ENCODE measurements at regions not wholly inside any gene's neighbourhood (a gene's known extent, or its start where the extent isn't known, plus 50 kb on each side); places are given as distances from the start of the nearest gene placed in this dataset.

DNA sequence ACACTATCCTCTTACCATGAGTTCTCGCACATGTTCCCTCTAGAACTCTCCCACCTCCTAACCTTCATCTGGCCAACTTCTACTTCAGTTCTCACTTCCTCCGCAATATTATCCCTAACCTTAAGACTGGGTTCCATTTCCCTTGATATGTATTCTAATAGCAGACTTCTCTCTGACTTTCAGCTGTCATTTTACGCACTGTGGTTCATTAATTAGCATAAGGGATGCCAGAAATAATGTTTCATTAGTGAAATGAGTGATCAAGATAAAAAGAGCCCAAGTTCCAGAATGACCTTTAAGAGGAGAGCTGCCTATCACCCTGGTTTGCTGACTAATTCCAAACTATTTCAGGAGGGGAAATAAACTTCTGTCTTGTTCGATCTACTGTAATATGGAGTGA, 108.6 kb upstream of the CCDC150 start:
- DNase-seq (ENCODE audit: low read depth), result no peak

DNA sequence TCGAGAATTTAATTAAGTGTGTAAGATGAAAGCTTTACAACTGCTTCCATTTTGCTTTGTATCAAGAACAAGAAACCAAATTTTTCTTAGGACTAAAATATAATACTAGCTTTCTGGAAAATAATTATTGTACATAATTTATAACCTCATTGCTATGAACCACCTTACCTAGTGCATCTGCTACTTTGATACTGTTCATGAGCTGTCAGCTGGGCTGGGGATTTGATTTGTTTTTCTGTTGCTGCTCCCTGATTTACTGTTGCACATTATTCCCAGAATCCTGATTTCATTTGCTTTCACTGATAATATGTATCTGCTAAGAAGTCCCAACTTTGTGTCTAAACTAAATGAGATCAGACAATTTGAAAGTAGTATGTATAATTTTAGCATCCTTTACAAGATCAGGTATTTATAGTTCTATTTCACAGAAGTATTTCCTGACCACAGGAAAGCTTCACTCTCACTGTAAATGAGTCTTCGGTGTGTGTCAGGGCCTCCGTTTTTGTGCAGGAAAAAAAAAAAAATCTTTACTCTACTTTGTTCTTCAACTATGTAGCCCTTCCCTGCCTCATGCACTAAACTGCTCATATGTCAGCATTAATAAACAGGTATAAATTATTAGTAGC, 105.6 kb upstream of the CCDC150 start:
- no peak for DNase-seq (ENCODE audit: low read depth)

DNA sequence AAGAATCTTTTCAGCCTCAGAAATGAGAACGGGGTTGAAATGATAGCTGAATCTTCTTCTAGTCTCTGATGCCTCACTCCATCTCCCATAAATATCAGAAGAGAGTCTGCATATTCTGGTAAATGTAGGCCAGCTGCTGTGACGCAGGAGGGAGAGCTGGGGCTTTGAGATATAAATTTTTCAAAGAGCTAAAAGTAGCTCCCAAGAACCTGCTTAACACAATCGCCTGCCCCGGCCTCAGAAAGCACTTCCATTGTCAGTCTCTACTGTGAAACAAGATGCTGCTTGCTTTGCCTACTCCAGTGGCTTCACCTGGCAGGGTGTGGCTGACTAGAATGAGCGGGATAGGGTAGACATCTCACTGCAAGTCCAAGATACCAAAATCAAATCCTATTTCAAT, 105.0 kb upstream of the CCDC150 start:
- DNase-seq (ENCODE audit: low read depth), result no peak

DNA sequence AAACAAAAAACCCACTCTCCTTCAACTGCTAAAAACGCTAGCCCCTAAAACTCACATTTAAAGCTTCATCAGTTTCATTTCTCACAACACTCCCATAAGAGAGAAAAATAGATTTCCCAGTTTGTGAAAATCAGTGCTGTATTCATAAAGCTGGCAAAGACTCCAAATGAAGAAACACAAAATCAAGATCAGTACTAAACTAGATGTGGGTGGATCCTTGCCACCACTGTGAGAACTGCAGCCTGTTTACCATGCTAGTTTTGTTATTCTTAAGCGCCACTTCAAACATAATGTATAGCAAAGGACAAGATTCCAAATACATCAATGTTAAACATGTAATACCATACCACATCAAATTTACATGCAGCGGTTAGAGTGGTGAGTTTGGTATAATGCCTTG, 104.5 kb upstream of the CCDC150 start:
- no peak for DNase-seq (ENCODE audit: low read depth)

DNA sequence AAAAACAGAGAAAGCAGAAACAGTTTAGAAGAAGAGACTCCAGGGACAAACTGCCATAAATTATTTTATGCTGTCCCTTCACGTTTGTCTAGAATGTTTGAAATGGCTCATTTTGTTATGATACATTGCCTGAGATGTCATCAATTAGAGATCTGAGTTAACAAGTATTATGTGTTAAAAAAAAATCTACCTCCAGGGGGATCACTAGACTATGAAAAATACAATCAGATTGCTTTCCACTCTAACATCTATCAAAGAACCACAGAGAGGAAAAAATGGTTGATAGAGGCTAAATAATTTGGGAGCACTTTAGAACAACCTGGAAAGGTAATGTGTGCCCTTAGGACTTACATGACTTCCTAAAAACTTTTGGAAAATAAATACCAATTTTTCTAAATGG, 103.8 kb upstream of the CCDC150 start:
- no peak for DNase-seq (ENCODE audit: low read depth)

DNA sequence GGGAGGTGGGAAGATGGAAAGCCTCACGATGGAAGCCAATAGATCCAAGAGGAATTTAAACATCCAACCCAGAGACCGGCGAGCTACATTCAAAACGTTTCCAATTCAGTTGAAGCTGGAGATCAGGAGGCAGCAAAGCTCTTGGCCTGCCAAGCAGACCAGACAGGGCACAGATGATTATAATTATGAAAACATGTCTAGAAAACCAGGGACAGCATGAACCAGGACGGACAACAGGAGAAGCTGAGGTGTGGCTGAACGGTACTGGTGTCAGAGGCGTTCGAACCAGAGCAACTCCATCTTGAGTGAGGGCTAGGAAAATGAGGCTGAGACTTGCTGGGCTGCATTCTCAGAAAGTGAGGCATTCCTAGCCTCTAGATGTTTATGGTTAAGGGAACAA, 102.2 kb upstream of the CCDC150 start:
- DNase-seq (ENCODE audit: low read depth), result no peak

DNA sequence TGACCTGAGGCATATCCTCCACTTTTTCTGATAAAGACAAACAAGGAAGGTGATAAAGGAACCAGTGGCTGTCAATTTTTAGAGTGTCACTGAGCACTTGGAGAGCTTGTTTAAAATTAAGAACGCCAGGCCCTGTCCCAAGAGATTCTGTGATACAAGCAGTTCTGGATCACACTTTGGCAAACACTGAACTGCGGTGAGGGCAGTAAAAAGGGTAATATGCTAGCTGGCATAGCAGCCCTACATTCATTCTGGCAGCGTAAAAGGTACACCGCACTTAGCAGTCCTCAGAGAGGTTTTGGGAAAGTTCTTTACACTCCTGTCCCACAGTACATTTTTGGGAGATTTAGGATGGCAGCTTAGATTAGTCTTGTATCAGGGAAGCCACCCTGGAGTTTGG, 101.3 kb upstream of the CCDC150 start:
- no peak for DNase-seq (ENCODE audit: low read depth)

DNA sequence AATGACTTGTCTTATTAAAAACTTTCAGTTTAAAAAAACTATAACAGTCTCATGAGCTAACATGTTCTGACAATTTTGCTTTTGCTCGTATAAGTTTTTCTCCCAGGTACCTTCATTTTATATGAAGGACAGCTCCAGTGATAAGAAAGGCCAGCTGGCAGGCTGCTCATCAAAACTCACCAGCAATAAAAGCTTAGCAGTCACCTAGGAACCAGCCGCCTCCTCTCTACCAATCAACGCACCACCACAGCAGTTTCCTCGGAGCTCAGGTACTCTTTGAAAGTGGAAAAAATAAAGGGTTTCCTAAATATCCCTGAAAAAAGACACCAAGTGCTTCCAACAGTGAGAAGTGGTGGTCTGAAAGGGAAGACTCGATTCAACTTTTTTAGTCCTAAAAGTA, 100.9 kb upstream of the CCDC150 start:
- DNase-seq (ENCODE audit: low read depth), result no peak

DNA sequence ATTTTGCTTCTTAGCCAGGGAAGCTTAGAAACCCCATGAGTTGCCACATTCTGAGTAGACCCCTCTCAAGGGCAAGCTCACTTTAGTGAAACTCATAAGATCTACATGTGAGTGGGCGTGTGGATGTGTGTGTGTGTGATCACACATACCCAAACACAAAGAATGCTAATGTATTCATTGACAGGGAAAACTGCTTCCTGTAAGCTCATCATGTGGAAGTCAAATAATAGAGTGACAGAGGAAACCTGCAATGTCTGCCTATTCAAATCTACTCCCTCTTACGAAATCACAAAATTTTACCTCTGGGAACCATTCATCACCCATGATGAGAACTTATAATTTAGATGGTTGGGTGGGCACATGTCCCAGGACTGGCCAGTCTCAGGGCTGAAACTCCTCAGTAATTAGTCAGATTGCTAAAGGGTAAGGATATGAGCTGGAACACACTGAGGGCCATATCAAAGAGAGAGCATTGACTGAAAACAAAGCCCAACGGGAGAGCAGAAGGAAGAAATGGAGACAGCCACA, 94.5 kb upstream of the CCDC150 start:
- DNase-seq (ENCODE audit: low read depth), result no peak

DNA sequence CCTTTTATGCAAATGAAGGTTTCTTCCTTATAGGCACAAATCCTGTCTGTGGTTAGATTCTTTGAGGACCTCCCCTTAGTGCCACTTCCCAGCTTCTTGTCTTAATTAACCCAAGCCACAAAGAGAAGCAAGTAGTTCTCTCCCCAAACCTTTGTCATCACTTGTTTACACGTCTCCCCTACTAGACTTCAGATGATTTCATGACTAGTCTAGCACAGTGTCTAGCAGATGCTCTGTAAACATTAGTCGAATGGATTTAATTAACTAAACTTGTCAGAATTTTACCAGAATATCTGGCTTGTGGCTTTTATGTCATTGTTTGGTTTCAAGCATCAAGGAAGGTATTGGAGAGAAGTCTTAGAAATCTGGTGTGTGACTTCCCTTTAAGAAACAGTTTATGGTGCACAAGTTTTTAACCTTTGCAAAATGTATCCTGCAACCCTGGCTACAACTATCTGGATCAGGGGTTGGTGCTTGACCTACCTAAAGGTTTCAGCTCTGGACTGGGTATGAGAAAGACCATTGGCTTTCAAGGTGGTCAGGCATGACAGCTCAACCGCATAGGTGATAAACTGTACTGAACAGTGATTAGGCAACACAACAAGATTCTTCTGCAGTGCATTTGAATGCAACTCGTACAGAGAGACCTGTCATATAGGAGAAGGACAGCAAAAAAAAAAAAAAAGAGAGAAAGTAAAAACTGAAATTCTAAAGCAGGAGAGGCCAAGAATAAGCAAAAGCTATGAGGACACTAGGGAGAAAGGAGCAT, 93.2 kb upstream of the CCDC150 start:
- no peak for DNase-seq (ENCODE audit: low read depth)

DNA sequence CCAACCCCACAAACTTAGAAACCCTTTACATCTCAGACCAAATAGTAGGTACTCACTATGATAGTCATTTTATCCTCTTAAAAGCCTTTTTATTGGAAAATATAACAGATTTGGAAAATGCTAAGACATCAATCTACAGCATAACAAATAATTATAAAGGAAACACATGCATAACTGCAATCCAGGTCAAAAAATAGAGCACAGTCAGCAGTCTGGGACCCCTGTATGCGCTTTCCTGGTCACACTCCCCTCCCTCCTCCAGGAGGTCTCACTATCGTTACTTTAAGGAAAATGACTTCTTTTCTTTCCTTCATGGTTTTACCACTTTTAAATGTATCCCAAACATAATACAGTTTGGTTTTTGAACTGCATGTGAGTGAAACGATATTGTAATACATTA, 90.5 kb upstream of the CCDC150 start:
- DNase-seq (ENCODE audit: low read depth), result no peak

DNA sequence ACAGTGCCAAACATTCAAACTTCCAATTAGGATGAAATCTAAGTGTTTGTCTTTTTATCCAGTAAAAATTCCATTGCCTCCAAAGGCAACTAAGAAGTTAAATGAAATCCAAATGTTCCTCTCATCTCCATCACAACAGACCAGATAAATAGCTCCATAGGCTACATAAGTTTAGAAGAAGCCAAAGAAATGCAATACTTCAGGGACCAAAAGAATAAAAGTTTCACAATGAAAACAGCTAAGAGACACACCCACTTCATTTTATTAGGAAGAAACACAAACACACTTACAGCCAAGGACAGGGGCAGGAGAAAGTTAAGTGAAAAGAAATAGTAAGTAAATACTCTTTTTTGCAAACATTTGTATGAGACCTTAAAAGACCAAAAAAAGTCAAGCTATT, 88.5 kb upstream of the CCDC150 start:
- DNase-seq (ENCODE audit: low read depth), result no peak

DNA sequence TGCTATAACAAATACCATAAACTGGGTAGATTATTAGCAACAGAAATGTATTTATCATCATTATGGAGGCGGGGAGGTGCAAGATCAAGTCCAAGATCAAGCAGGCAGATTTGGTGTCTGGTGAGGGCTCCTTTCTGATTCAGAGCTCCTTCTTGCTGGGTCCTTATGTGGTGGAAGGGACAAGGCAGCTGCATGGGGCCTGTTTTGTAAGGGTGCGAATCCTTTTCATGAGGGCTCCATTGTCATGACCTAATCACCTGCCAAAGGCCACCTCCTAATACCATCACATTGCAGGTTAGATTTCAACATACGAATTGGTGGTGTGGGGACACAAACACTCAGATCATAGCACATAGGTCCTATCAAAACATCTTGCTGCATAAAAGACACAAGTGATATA, 84.4 kb upstream of the CCDC150 start:
- no peak for DNase-seq (ENCODE audit: low read depth)

DNA sequence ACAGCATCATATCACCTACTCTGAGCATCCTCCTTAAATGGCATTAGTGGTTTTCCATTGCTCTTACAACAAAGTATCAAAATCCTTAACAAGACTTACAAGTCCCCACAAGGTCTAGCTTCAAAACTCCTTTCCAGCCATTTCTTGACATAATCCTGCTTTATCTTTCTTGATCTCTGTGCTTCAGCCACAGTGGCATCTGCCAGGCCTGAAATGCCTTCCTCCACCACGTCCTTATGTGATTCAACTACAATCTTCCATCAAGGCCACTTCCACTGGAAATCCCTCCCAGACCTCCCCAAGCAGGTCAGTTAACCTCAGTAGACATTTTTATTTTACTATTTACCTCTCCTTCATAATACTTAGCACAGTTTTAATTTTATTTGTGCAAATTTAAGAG, 83.8 kb upstream of the CCDC150 start:
- no peak for DNase-seq (ENCODE audit: low read depth)

DNA sequence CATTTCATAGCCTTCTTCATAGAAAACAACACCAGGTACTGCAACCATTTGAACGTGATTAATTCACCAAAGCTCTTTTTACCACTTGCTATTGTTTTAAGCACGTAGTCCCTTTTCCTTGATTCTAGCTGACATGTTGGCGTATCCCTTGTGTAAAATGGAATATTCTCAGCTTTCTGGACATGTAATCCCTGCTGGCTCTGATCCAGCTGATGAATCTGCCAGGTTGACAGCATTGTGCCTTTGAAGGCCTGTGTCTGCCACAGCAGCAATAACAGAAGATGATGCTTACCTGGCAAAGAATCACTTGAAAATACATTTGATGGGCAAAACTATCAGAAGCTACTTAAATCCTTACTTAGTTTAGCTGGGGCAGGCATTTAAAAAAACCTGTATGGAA, 81.0 kb upstream of the CCDC150 start:
- no peak for DNase-seq (ENCODE audit: low read depth)

DNA sequence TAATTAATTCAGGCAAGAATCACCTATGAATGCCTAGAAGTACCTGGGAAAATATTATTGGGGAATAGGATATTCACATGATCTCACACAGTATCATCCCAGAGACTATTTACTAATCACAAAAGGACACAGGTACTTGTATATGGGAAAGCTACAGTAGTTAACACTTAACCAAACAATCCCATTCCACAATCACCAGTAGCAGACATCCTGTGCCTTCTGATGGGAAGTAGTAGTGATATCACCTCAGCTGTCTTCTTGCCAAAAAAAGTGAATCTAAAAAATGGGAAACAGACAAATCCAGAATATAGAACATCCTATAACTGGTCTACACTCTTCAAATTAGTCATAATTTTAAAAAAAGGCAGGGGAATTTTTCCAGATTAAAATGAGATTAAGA, 75.6 kb upstream of the CCDC150 start:
- DNase-seq (ENCODE audit: low read depth), result no peak

DNA sequence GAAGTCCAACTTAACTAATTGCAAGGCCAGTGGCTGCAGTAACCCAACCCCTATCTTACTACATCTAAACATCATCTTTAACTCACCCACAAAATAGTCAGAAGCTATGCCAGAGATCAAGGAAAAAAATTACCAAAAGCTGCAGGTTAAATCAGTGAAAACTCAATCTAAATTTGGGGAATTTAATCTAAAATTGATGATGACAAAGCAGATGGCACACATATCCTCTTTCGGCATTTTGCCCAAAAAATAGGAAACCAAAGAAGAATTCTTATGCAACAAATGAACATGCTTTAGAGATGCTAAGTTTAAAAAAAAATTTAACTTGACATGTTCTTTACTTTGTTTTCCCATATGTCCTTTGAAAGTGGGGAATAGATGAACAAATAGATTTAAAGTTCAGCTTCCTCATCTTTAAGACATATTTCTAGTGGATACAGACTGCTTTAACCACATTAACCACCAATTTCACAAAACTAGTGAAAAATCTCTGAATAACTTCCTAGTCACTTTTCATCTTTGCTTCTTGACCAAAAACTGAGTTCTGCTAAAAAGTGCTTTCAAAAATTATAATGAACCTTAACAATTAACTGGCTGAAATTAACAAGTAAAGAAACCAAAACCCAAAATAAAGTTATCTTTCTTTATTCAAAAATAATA, 74.3 kb upstream of the CCDC150 start:
- DNase-seq (ENCODE audit: low read depth), result no peak

DNA sequence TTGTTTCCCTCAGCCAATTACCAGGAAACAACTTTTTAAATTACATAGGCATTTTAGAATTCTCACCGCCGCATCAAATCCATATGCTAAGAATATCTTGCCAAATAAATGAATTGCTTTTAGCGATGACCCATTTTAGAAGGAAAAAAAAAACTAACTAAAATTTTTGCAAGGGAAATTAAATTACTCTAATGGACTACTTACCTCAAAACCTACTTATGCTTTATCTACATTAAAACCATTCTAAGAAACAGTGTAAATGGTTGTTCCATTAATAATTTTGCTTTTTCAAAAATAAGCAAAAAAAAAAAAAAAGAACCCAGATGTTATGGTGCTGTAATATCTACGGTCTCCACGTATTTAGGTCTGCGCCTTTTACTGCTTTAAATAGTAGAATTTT, 73.5 kb upstream of the CCDC150 start:
- DNase-seq (ENCODE audit: low read depth), result no peak

DNA sequence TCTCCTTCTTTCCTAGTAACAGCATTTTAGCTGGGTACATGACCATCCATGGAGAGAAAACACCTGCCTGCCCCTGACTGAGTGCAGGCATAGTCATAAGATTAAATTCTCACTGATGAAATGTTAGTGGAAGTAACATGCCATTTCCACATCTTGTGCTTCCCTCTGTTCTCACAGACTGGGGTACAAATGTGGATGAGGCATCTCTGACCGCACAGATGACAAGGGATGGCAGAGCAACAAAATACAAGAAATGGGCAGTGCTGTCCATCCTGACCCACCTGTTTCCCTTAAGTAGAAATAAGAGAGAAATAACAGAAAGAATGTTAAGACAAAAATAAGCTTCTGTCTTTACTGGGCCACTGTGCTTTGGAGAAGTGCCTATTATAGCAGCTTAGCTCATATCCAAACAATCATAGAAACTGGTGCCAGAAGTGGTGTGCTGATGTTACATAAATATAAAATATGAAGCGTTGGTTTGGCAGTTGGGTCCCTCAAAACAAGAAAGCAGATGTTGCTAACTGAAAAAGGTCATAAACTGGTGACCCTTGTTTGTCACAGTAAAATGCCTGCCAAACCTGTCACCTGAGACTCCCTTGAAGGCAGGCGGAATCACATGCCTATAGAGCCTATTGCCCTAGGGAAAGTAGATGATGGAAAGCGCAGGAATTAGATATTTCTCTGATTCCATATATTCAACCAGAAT, 72.4 kb upstream of the CCDC150 start:
- DNase-seq (ENCODE audit: low read depth), result no peak

DNA sequence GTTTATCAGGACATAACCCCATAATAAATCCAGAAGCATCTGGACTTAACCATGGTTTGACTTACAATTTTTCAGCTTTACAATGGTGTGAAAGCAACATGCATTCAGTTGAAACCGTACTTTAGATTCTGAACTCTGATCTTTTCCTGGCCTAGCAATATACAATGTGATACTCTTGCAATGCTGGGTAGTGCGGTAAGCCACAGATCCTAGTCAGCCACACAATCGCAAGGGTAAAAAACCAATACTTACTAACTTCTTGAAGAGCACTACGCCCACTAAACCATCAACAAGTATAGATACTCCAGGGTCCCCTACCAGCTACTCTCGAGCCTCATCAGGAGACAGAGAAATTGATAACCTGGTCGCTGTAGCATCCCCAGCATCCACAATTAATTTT, 71.0 kb upstream of the CCDC150 start:
- DNase-seq (ENCODE audit: low read depth), result no peak

DNA sequence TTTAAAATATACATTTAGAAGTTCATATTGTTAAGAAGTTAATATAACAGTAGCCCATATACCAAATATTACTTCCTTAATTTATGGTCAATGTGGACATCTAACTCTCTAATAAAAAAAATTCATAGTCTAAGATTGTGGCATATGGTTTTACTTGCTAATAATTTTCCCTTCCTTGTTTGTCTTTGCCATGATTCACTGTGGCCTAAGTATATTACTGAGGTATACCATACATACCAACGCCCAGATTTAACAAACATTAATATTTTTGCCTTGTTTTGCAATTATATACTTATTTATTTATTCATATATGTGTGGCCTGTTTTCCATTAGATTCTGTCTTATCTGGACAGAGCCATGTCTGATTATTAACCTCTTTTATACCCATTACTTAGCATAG, 54.6 kb upstream of the CCDC150 start:
- no peak for DNase-seq (ENCODE audit: low read depth)

DNA sequence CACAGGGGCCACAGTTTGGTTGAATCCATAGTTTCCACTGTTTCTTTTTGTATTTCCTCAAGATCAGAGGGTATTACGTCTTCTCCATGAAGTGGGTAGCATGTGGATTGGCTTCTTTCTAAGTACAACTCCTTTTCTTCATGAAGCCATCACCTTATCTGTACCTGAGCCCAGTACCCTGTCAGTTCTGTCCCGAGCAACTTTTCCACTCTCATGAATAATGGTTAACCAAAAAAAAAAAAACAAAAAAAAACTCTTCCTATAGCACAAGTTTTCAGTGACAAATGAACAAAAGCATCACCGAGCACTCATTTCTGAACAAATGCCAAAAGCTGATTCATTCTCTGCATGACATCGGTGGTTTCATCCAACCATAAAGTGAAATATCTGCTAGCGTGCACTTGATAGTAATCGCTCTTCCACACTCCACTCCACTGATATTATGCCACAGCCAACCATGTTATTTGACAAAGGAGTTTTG, 53.0 kb upstream of the CCDC150 start:
- peak; percentile 59 for DNase-seq (ENCODE audit: low read depth)

DNA sequence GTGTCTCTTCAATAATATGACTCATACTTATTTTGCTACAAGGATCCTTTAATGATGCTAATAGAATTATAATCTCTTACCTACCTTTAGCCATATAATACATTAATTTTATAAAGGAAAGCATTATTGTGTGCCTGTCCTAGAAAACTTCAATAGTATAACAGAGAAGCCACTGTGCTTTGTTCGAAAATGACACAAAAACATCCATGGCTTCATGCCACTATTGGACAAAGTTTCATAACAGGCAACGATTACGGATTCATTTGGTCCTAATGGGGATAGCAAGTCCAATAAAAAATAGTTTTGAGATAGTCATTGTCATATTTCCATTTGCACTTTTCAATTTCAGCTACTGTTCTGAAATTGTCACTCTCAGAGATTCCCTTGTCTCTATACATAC, 52.5 kb upstream of the CCDC150 start:
- no peak for DNase-seq (ENCODE audit: low read depth)
